Neural cell (in vitro differentiated cells): ENCODE measurements at regions not wholly inside any gene's neighbourhood (a gene's known extent, or its start where the extent isn't known, plus 50 kb on each side); places are given as distances from the start of the nearest gene placed in this dataset.

Experiments
- H2AFZ ChIP-seq: fragments of 200-600, 300-800 bp; sonication (generic), shearing (Covaris generic); 2 replicates; pipeline ENCODE4 v1.6.0; 2014; ENCODE audit warnings: low read depth, mild to moderate bottlenecking, antibody characterized with exemption, low read length, moderate library complexity
- H3F3A ChIP-seq: fragments of 200-600 bp; shearing (Covaris generic); 2 replicates; pipeline ENCODE4 v1.6.1; 2016; ENCODE audit warnings: mild to moderate bottlenecking, moderate library complexity, mixed read lengths, antibody characterized with exemption, low read length; ENCODE audit not compliant: insufficient read depth, poor library complexity, severe bottlenecking
- H3K27ac ChIP-seq: fragments of 200-600, 300-800 bp; sonication (generic), shearing (Covaris generic); 2 replicates; pipeline ENCODE4 v1.5.1; 2014; ENCODE audit warnings: mild to moderate bottlenecking, low read length, moderate library complexity
- H3K27me3 ChIP-seq: fragments of 300-800, 200-600 bp; sonication (generic), shearing (Covaris generic); 2 replicates; pipeline ENCODE4 v1.6.0; 2014; ENCODE audit warnings: mild to moderate bottlenecking, low read depth, low read length, moderate library complexity; ENCODE audit not compliant: insufficient read depth
- H3K36me3 ChIP-seq: fragments of 300-800, 200-600 bp; sonication (generic), shearing (Covaris generic); 2 replicates; pipeline ENCODE4 v1.5.1; 2014; ENCODE audit warnings: mild to moderate bottlenecking, antibody characterized with exemption, low read length, moderate library complexity; ENCODE audit not compliant: insufficient read depth
- H3K4me2 ChIP-seq: fragments of 300-800, 200-600 bp; sonication (generic), shearing (Covaris generic); 2 replicates; pipeline ENCODE4 v1.6.0; 2014; ENCODE audit warnings: mild to moderate bottlenecking, low read length
- H3K4me3 ChIP-seq: fragments of 300-800, 200-600 bp; sonication (generic), shearing (Covaris generic); 2 replicates; pipeline ENCODE4 v1.5.1; 2014; ENCODE audit warnings: mild to moderate bottlenecking, low read length, moderate library complexity
- H3K79me2 ChIP-seq: fragments of 200-600 bp; shearing (Covaris generic); replicated peaks from 2 replicates; pipeline ENCODE4 v1.6.0; 2014; ENCODE audit warnings: mild to moderate bottlenecking, low read length, moderate library complexity; ENCODE audit not compliant: insufficient read depth
- H3K9ac ChIP-seq: fragments of 300-800, 200-600 bp; sonication (generic), shearing (Covaris generic); 2 replicates; pipeline ENCODE4 v1.6.1; 2016; ENCODE audit warnings: mild to moderate bottlenecking, low read length, mixed read lengths
- H3K9me2 ChIP-seq: fragments of 200-600 bp; shearing (Covaris generic); 2 replicates; pipeline ENCODE4 v1.6.1; 2016; ENCODE audit warnings: mild to moderate bottlenecking, low read length, mixed read lengths; ENCODE audit not compliant: insufficient read depth
- H3K9me3 ChIP-seq: fragments of 200-600, 300-800 bp; sonication (generic), shearing (Covaris generic); 2 replicates; pipeline ENCODE4 v1.6.1; 2016; ENCODE audit warnings: mild to moderate bottlenecking, mixed run types, low read length, moderate library complexity, mixed read lengths
- H4K20me1 ChIP-seq: fragments of 200-600 bp; shearing (Covaris generic); 2 replicates; pipeline ENCODE4 v1.6.1; 2016; ENCODE audit warnings: mild to moderate bottlenecking, mixed run types; ENCODE audit not compliant: insufficient read depth
- CTCF ChIP-seq: fragments of 450-650 bp; IDR thresholded peaks from 2 replicates; pipeline ENCODE4 v1.5.1; 2014; ENCODE audit warnings: antibody characterized with exemption, mild to moderate bottlenecking, moderate library complexity; ENCODE audit not compliant: poor library complexity, severe bottlenecking
- EP300 ChIP-seq: fragments of 450-650 bp; conservative IDR thresholded peaks from 2 replicates; pipeline ENCODE4 v1.6.1; 2014; ENCODE audit warnings: antibody characterized with exemption, mild to moderate bottlenecking, moderate library complexity; ENCODE audit not compliant: poor library complexity, severe bottlenecking
- EZH2 ChIP-seq: fragments of 200-600, 300-800 bp; shearing (Covaris generic), sonication (generic); IDR thresholded peaks from 2 replicates; pipeline ENCODE4 v1.6.1; 2014; ENCODE audit warnings: antibody characterized with exemption, low read length, borderline replicate concordance, mild to moderate bottlenecking; ENCODE audit not compliant: insufficient read depth, poor library complexity, severe bottlenecking
- MXI1 ChIP-seq: fragments of 450-650 bp; conservative IDR thresholded peaks from 2 replicates; pipeline ENCODE4 v1.6.1; 2014; ENCODE audit warnings: antibody characterized with exemption, mild to moderate bottlenecking; ENCODE audit not compliant: poor library complexity, severe bottlenecking
- POLR2AphosphoS5 ChIP-seq: IDR thresholded peaks from 2 replicates; pipeline ENCODE4 v1.6.1; 2012
- RAD21 ChIP-seq: fragments of 450-650 bp; conservative IDR thresholded peaks from 2 replicates; pipeline ENCODE4 v1.6.1; 2014; ENCODE audit warnings: antibody characterized with exemption, mild to moderate bottlenecking, moderate library complexity
- SMC3 ChIP-seq: fragments of 450-650 bp; conservative IDR thresholded peaks from 2 replicates; pipeline ENCODE4 v1.6.1; 2014; ENCODE audit warnings: antibody characterized with exemption, mild to moderate bottlenecking, moderate library complexity; ENCODE audit not compliant: poor library complexity
- TAF1 ChIP-seq: IDR thresholded peaks from 2 replicates; pipeline ENCODE4 v1.6.1; 2012; ENCODE audit warnings: low read depth
- TF ChIP-seq, protein P1 (sequence below): IDR thresholded peaks from 2 replicates; pipeline ENCODE4 v1.6.1; 2012; ENCODE audit warnings: borderline replicate concordance

- no peak overlapping the region for H2AFZ ChIP-seq
- TF ChIP-seq POLR2AphosphoS5 (no peak), MXI1 (no peak), EZH2 (no peak), CTCF (no peak), SMC3 (no peak), RAD21 (no peak), TAF1 (no peak), EP300 (no peak)
- TF ChIP-seq, protein P1, sequence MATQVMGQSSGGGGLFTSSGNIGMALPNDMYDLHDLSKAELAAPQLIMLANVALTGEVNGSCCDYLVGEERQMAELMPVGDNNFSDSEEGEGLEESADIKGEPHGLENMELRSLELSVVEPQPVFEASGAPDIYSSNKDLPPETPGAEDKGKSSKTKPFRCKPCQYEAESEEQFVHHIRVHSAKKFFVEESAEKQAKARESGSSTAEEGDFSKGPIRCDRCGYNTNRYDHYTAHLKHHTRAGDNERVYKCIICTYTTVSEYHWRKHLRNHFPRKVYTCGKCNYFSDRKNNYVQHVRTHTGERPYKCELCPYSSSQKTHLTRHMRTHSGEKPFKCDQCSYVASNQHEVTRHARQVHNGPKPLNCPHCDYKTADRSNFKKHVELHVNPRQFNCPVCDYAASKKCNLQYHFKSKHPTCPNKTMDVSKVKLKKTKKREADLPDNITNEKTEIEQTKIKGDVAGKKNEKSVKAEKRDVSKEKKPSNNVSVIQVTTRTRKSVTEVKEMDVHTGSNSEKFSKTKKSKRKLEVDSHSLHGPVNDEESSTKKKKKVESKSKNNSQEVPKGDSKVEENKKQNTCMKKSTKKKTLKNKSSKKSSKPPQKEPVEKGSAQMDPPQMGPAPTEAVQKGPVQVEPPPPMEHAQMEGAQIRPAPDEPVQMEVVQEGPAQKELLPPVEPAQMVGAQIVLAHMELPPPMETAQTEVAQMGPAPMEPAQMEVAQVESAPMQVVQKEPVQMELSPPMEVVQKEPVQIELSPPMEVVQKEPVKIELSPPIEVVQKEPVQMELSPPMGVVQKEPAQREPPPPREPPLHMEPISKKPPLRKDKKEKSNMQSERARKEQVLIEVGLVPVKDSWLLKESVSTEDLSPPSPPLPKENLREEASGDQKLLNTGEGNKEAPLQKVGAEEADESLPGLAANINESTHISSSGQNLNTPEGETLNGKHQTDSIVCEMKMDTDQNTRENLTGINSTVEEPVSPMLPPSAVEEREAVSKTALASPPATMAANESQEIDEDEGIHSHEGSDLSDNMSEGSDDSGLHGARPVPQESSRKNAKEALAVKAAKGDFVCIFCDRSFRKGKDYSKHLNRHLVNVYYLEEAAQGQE: no peak
These were observed 581.4 kb downstream of the SOCS6 start for GRCh38 chr18:70870292-70870691.

GRCh38 chr18:70848329-70848728, 559.5 kb downstream of the SOCS6 start:
- Histone ChIP-seq H3K79me2 (no peaks in the 10 kb centered on the region), H3K9ac (no peak overlapping the region), H2AFZ (no peak overlapping the region), H3F3A (no peaks in the 10 kb centered on the region), H3K9me3 (no peaks in the 10 kb centered on the region), H4K20me1 (no peaks in the 10 kb centered on the region), H3K36me3 (no peaks in the 10 kb centered on the region), H3K9me2 (no peaks in the 10 kb centered on the region), H3K4me3 (no peak overlapping the region), H3K4me2 (no peak overlapping the region), H3K27me3 (no peaks in the 10 kb centered on the region), H3K27ac (no peak overlapping the region)
- TF ChIP-seq CTCF: no peak
- TF ChIP-seq, protein P1: no peak
- no peak for TF ChIP-seq SMC3
- TF ChIP-seq RAD21: no peak
- no peak for TF ChIP-seq TAF1
- no peak for TF ChIP-seq EP300
- TF ChIP-seq POLR2AphosphoS5: no peak
- no peak for TF ChIP-seq EZH2
- TF ChIP-seq MXI1: no peak

More at GRCh38 chr18:70870292-70870691, 581.4 kb downstream of the SOCS6 start:
- H3K27ac ChIP-seq: no peak overlapping the region
- no peaks in the 10 kb centered on the region for H3K9me3 ChIP-seq
- no peaks in the 10 kb centered on the region for H4K20me1 ChIP-seq
- H3K4me2 ChIP-seq: no peak overlapping the region
- H3K4me3 ChIP-seq: no peak overlapping the region
- H3K9me2 ChIP-seq: no peaks in the 10 kb centered on the region
- H3K36me3 ChIP-seq: no peaks in the 10 kb centered on the region
- no peaks in the 10 kb centered on the region for H3F3A ChIP-seq
- no peak overlapping the region for H3K9ac ChIP-seq
- no peaks in the 10 kb centered on the region for H3K79me2 ChIP-seq
- H3K27me3 ChIP-seq: no peaks in the 10 kb centered on the region
